ENCODE measurements at regions not wholly inside any gene's neighbourhood (a gene's known extent, or its start where the extent isn't known, plus 50 kb on each side); places are given as distances from the start of the nearest gene placed in this dataset.
"Not testable (repeated sequence)": the region's sequence is repeated elsewhere in the genome, so short reads cannot be mapped to it uniquely, and the experiment has no call there.

GRCh38 chr17:69672924-69673323, 258.4 kb downstream of the MAP2K6 start:
- no peak for DNase-seq

- no peak for DNase-seq
Observed at GRCh38 chr17:69677130-69677529, 262.6 kb downstream of the MAP2K6 start.

DNA sequence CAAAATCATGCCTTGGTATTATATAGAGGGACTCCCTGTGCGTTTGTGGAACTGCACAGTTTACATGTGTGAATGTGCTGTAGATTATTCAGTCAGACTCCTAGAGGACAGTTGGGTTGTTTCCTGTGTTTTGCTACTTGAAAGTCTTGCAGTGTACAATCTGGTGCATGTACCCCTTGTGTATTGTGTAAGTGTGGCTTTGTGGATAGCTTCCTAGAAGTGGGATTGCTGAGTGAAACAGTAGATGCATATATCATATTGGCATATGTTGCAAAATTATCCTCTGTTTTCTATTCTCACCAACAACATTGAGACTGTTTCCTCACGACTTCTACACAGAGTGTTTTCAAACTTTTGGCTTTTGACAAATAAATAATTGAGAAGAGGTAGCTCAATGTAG, 263.7 kb downstream of the MAP2K6 start:
- DNase-seq = no peak

GRCh38 chr17:69679829-69680228, 265.3 kb downstream of the MAP2K6 start:
- DNase-seq = no peak

DNA sequence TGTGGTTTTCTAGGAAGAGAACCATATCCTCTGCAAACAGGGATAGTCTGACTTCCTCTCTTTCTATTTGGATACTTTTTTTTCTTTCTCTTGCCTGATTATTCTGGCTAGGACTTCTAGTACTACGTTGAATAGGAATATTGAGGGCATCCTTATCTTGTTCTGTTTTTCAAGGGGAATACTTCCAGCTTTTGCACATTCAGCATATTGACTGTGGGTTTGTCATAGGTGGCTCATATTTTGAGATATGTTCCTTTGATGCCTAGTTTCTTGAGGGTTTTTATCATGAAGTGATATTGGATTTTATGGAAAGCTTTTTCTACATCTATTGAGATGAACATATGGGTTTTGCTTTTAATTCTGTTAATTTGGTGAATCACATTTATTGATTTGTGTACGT, 269.8 kb downstream of the MAP2K6 start:
- no peak for DNase-seq

- not testable (repeated sequence) for DNase-seq
Observed at GRCh38 chr17:69685150-69685549, 270.7 kb downstream of the MAP2K6 start.

DNA sequence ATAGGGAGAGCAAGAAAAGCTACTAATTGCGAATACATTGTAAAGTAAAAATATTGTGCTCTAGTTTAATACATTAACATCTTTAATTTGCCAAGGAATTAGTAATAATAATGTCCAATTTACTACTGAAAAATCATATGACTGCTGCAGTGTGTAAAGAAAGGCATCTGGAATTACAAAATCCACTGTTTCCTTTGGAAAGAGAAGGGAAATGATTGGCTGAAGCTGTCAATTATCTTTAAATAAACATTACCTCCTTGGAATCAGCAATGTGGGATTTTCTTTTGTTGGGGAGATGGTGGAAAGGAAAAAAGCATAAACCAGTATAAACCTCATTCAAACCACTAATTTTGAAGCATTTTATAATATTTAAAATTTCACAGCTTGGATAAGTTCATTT, 276.0 kb downstream of the MAP2K6 start:
- no peak for DNase-seq

DNA sequence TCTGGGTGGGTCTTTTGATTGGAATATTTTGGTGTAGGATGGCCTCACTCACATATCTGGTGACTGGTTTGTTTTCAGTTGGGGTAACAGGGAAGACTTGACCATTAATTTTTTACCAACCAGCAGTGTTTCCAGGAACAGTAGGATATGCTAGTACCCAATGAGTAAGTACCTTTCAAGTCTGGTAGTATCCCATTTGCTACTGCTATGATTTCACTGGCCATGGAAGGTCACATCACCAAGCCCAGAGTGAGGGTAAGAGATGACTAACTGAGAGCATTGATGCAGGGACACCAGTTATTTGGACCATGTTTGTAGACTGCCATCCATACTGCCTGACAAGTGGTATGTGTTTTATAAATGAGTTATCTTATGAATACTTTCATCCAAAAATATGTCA, 277.7 kb downstream of the MAP2K6 start:
- no peak for DNase-seq

DNA sequence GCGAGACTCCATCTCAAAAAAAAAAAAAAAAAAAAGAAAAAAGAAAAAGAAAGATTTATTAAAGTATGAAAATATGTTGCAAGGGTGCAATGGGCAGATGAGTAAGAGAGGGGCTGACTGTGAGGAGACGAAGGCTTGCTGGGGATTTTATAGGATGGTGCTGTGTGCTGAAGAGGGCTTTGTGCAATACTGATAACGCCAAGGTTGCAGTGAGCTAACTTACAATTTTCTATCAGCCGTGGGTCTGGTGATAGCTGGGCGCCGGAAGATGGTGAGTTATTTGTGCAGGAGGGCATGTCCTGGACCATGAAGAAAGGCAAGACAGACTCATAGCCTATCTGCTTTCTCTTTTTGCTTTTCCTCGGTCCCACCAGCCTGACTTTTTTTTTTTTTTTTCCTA, 281.1 kb downstream of the MAP2K6 start:
- DNase-seq = no peak

DNA sequence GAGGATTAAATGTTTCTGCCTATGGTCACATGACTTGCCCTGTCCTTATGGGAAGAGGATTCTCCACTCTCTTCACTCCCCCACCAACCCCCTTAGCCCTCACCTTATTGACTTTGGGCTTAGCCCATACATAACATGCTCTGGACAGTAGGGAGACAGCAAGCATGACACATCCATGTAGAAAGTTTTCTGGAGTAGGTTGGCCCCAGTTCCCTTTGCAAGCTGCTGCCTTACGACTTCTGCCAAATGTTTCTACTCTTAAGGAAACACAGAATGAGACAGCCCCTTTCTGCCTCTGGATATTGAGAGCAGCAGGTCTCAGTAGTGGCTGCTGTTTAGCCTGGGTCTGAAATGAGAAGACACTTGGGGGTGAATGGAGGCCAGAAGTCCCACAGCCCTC, 282.2 kb downstream of the MAP2K6 start:
- DNase-seq = no peak

DNA sequence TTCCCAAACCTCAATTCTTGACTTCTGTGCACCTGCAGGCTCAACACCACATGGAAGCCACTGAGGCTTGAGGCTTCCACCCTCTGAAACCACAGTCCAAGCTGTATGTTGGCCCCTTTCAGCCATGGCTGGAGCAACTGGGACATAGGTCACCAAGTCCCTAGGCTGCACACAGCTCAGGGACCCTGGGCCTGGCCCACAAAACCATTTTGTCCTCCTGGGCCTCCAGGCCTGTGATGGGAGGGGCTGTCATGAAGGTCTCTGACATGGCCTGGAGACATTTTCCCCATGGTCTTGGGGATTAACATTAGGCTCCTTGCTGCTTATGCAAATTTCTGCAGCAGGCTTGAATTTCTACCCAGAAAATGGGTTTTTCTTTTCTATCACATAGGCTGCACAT, 283.9 kb downstream of the MAP2K6 start:
- DNase-seq = not testable (repeated sequence)

GRCh38 chr17:69702078-69702477, 287.6 kb downstream of the MAP2K6 start:
- no peak for DNase-seq

DNA sequence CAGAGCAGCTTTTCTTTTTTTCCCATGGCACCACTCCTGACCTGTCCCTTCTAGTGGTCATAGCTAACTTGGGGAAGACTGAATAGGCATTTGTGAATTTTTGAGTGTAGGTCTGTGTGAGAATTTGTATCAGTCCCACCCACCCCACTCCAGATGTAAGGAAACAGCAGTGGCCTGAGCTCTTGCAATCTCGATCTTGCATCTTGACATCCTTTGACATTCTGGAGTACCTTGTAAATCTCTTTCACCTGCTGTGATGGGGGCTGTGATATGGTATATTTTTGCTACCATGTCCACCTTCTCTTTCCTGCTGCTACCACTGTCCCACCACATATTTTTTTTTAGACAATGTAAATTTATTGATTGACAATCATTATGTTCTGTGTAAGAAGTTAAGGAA, 289.3 kb downstream of the MAP2K6 start:
- no peak for DNase-seq

GRCh38 chr17:69704935-69705334, 290.4 kb downstream of the MAP2K6 start:
- DNase-seq = no peak

- no peak for DNase-seq
Observed at GRCh38 chr17:69706127-69706526, 291.6 kb downstream of the MAP2K6 start.

DNA sequence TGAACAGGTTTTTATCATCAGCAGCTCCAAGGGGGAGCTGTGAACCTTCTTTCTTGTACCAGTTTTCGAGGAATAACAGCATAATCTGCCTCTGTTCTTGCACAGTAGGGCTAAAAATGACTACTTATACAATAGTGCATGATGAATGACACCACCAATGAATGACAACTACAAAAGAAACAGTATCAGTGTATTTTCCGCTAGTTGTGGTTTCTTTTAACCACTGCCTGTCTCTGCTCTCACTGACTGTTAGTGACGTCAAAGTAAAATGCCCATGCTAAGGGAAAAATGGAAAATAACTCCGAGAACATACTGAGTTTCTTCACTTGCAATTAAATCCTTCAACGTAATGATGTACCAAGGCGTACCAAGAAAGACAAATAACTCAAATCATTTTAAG, 294.9 kb downstream of the MAP2K6 start:
- no peak for DNase-seq

GRCh38 chr17:69710926-69711325, 296.4 kb downstream of the MAP2K6 start:
- DNase-seq = peak in 1 of 3 experiments; percentile 21

GRCh38 chr17:69711541-69711940, 297.0 kb downstream of the MAP2K6 start:
- DNase-seq = peak in 2 of 3 experiments; percentile 44 to 82

DNA sequence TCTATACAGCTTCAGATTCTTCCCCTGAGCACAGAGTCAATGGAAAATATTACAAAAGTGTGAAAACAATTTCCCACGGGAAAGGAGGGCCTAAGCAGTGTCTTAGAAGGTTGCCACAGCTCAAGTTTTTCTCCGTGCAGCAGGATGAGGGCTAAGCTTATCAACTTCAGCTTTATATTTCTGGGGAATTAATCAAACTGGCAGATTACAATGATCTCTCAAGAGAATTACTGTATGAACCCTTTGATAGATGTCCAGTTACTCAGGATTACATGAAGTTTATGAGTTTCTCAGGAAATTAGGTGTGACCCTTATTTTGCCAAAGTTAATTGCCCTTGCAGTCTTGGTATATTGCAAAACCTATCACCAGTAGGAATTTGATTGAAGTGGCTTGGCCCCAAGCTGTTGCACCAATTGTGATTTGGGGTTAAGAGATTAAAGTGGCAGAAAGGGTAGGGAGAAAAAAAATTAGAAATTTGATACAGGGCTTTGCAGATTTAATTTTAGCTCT, 298.4 kb downstream of the MAP2K6 start:
- peak in 1 of 3 experiments; percentile 12 for DNase-seq

DNA sequence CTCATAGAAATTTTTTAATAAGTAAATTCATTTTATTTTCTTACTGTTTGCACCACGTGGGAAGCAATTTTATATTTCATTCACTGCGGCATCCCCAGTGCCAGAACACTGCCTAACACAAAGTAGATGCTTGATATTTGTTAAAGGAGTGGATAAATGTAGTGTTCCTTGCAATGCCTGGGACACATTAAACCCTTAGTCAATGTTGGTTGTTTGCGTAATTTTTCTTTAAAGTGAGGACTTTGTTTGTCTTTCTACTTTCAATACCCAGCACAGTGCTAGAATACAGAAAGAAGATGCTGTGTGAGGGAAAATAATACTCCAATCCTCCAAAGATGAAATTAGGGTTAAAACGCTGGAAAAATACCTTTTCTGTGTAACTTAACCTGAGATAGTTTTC, 299.3 kb downstream of the MAP2K6 start:
- DNase-seq = no peak

- no peak for DNase-seq
Observed at GRCh38 chr17:69714669-69715068, 300.2 kb downstream of the MAP2K6 start.

DNA sequence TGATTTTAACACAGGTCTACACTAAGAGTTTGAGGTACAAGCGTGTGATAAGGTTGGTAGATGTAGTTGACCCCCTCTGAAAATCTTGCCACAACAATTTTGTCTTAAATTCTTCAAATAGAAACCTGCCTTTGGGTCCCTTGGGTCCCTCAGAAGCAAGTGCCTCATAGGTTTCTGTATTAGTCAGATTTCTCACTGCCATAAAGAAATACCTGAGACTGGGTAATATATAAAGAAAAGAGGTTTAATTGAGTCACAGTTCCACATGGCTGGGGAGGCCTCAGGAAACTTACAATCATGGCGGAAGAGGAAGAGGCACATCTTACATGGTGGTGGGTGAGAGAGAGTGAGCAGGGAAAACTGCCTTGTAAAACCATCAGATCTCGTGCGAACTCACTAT, 301.2 kb downstream of the MAP2K6 start:
- no peak for DNase-seq

- DNase-seq = peak in 1 of 3 experiments; percentile 30
Observed at GRCh38 chr17:69716556-69716955, 302.1 kb downstream of the MAP2K6 start.

DNA sequence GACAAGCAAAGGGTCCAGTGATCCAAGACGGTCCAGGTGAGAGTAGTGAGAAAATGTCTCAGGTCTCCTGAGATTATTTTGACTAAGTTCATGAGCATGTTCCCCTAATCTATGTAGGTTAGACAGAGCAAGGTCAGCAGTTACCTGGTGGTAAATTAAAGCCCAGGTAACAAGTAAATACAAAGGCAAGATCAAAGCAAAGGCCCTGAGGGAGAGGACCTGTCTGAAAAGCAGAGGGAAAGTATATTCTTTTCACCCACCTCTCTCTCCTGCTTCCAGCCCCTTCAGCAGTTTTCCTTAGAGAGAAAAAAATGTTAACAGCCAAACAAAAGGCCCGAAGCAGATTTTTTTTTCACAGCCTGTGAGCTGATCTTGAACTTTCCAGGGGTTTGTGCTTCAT, 302.7 kb downstream of the MAP2K6 start:
- DNase-seq = peak in 1 of 3 experiments; percentile 5

- no peak for DNase-seq
Observed at GRCh38 chr17:69717819-69718218, 303.3 kb downstream of the MAP2K6 start.

All from NCI-H1417 (cell line).